Ovary (tissue), 7 donors: ENCODE measurements at regions not wholly inside any gene's neighbourhood (a gene's known extent, or its start where the extent isn't known, plus 50 kb on each side); places are given as distances from the start of the nearest gene placed in this dataset.

Experiments used
- DNase-seq, 5 donors: peaks; one replicate each; pipeline ENCODE4 v3.0.0-alpha.2; 2019 to 2020
- H3K27ac ChIP-seq, 2 donors: fragments of 200-600 bp; one replicate each; pipeline versions ENCODE4 v1.5.1 to v1.8.0; 2019 to 2022
- H3K27me3 ChIP-seq: fragments of 200-600 bp; one replicate; pipeline ENCODE4 v1.8.0; 2022
- H3K36me3 ChIP-seq: fragments of 200-600 bp; sonication (generic); one replicate; pipeline ENCODE4 v1.5.1; 2019
- H3K4me1 ChIP-seq: one replicate; pipeline ENCODE4 v1.8.1; 2013; ENCODE audit warnings: mild to moderate bottlenecking, moderate library complexity; ENCODE audit not compliant: insufficient read depth
- H3K4me3 ChIP-seq: fragments of 200-600 bp; sonication (generic); one replicate; pipeline ENCODE4 v1.5.1; 2017
- H3K9me3 ChIP-seq, 2 donors: fragments of 200-600 bp in 1 of 2; sonication (generic) in 1 of 2; one replicate each; pipeline versions ENCODE4 v1.5.1 to v1.8.1; 2013 to 2019; ENCODE audit warnings: mild to moderate bottlenecking in 1 of 2, moderate library complexity in 1 of 2
- CTCF ChIP-seq, 3 donors: fragments of 450-650 bp in 2 of 3; fragments of 200-600 bp in 1 of 3; IDR thresholded peaks; one replicate each; pipeline versions ENCODE4 v1.5.1 to v1.8.0; 2016 to 2022; ENCODE audit warnings: antibody characterized with exemption in 3 of 3, mild to moderate bottlenecking in 1 of 3
- EP300 ChIP-seq: sonication (generic); formaldehyde crosslinking; IDR thresholded peaks from one replicate; pipeline ENCODE4 v1.6.1; 2017; ENCODE audit warnings: antibody characterized with exemption
- POLR2A ChIP-seq: fragments of 450-650 bp; IDR thresholded peaks from one replicate; pipeline ENCODE4 v1.6.1; 2017; ENCODE audit warnings: antibody characterized with exemption, mild to moderate bottlenecking, moderate library complexity
- whole genome bisulfite sequencing, 3 donors: extraction: QIAGEN DNeasy Blood & Tissue Kit in 1 of 3; methylation state at CpG; one replicate each; pipeline versions ENCODE4 v1.1.5 to v1.1.7; 2013 to 2017; 5-methylcytosine and 5-hydroxymethylcytosine counted together
- intact Hi-C, 4 donors: fragments of 100-400 bp; cut with DNase I; formaldehyde crosslinking; loops; one replicate each; pipeline versions ENCODE4 v1.11.0 to v1.15.1; 2022 to 2023
- donor health status: DM: no; HTN: no; CAD: no; lungs with moderate emphysema.
- donor health status: DM: no; HTN: no; CAD: no.
- donor health status: Bipolar disorder and iron deficiency.
- donor health status: DM: no; HTN: no; CAD: no.
- donor health status: DM: yes; HTN: yes; CAD: no.

GRCh38 chr14:100419856-100420255 is 96.7 kb downstream of the SLC25A47 start:
- intact Hi-C loops = no loop called here
- no peak overlapping the region for H3K27ac ChIP-seq
- TF ChIP-seq EP300 = no peak
- TF ChIP-seq POLR2A = no peak
- 95 to 99% (median 98%) methylated on average over 4 of the region's 4 CpGs for WGBS, 3 donors
- DNase-seq = no peak
- no peak overlapping the region for H3K4me3 ChIP-seq
- H3K36me3 ChIP-seq = no peaks in the 10 kb centered on the region
- no peaks in the 10 kb centered on the region for H3K9me3 ChIP-seq
- H3K4me1 ChIP-seq = no peaks in the 10 kb centered on the region
- H3K27me3 ChIP-seq = no peaks in the 10 kb centered on the region

GRCh38 chr14:100421756-100422470 is 98.8 kb downstream of the SLC25A47 start:
- no peak for DNase-seq
- Histone ChIP-seq H3K4me3 (no peak overlapping the region), H3K4me1 (no peaks in the 10 kb centered on the region), H3K36me3 (no peaks in the 10 kb centered on the region), H3K9me3 (no peaks in the 10 kb centered on the region), H3K27ac (no peak overlapping the region), H3K27me3 (no peaks in the 10 kb centered on the region)
- 47 to 73% (median 68%) methylated on average over 2 of the region's 2 CpGs for WGBS, 3 donors
- intact Hi-C loops = no loop called here
- TF ChIP-seq CTCF (IDR thresholded peaks at IDR 0.05) = no peak
- no peak for TF ChIP-seq EP300
- no peak for TF ChIP-seq POLR2A

- H3K9me3 ChIP-seq = no peaks in the 10 kb centered on the region
- no peaks in the 10 kb centered on the region for H3K4me1 ChIP-seq
- intact Hi-C loops = no loop called here
- no peaks in the 10 kb centered on the region for H3K27me3 ChIP-seq
- 88 to 91% (median 89%) methylated on average over 12 of the region's 12 CpGs for WGBS, 3 donors
- H3K4me3 ChIP-seq = no peak overlapping the region
- no peak overlapping the region for H3K27ac ChIP-seq
- H3K36me3 ChIP-seq = no peaks in the 10 kb centered on the region
- no peak for TF ChIP-seq CTCF (IDR thresholded peaks at IDR 0.05)
- no peak for TF ChIP-seq POLR2A
- TF ChIP-seq EP300 = no peak
- no peak for DNase-seq
Observed at GRCh38 chr14:100422556-100423316, 99.6 kb downstream of the SLC25A47 start.

- no peak overlapping the region for H3K27ac ChIP-seq
- no peak for DNase-seq
Observed at GRCh38 chr14:100423317-100424010, 100.3 kb downstream of the SLC25A47 start.

More at GRCh38 chr14:100423317-100424010, 100.3 kb downstream of the SLC25A47 start:
- Histone ChIP-seq H3K4me1 (no peaks in the 10 kb centered on the region), H3K27me3 (no peaks in the 10 kb centered on the region), H3K4me3 (no peak overlapping the region), H3K36me3 (no peaks in the 10 kb centered on the region), H3K9me3 (no peaks in the 10 kb centered on the region)
- WGBS, 3 donors = 92 to 93% (median 93%) methylated on average over 13 of the region's 13 CpGs
- TF ChIP-seq EP300 (no peak), POLR2A (no peak), CTCF (IDR thresholded peaks at IDR 0.05) (no peak)
- intact Hi-C loops = no loop called here
